Sigmoid colon (tissue), 4 donors: ENCODE measurements at regions not wholly inside any gene's neighbourhood (a gene's known extent, or its start where the extent isn't known, plus 50 kb on each side); places are given as distances from the start of the nearest gene placed in this dataset.

Experiments used
- CTCF ChIP-seq, 4 experiments: fragments of 450-650 bp in 3 of 4; fragments of 200-600 bp in 1 of 4; IDR thresholded peaks; one replicate each; pipeline ENCODE4 v1.5.1; 2016 to 2019; ENCODE audit warnings: antibody characterized with exemption in 4 of 4, mild to moderate bottlenecking in 3 of 4, moderate library complexity in 2 of 4
- POLR2A ChIP-seq, 2 donors: fragments of 450-650 bp; IDR thresholded peaks; one replicate each; pipeline ENCODE4 v1.6.1; 2016; ENCODE audit warnings: antibody characterized with exemption in 2 of 2, mild to moderate bottlenecking in 2 of 2, moderate library complexity in 2 of 2
- POLR2AphosphoS5 ChIP-seq, 4 donors: sonication (generic); formaldehyde crosslinking; IDR thresholded peaks; one replicate each; pipeline ENCODE4 v1.6.1; 2017; ENCODE audit warnings: antibody characterized with exemption in 4 of 4

- TF ChIP-seq CTCF (IDR thresholded peaks at IDR 0.05), result no peak
- TF ChIP-seq POLR2A (IDR thresholded peaks at IDR 0.05), result no peak
- no peak for TF ChIP-seq POLR2AphosphoS5 (IDR thresholded peaks at IDR 0.05)
These were observed 273.1 kb downstream of the SP3 start for GRCh38 chr2:173692068-173692467.
